Caki2 (cell line): ENCODE measurements at regions not wholly inside any gene's neighbourhood (a gene's known extent, or its start where the extent isn't known, plus 50 kb on each side); places are given as distances from the start of the nearest gene placed in this dataset.
"Not testable (repeated sequence)": the region's sequence is repeated elsewhere in the genome, so short reads cannot be mapped to it uniquely, and the experiment has no call there.

Experiments used
- DNase-seq: peaks from one replicate; pipeline ENCODE4 v3.0.0-alpha.2; 2015; ENCODE audit warnings: low read depth
- in situ Hi-C: cut with HindIII; loops from 2 replicates; pipeline ENCODE4 v1.10.0; 2016; ENCODE audit warnings: low sequenced_read_pairs, low pct_unique_long_range_greater_than_20kb, mixed read lengths

DNA sequence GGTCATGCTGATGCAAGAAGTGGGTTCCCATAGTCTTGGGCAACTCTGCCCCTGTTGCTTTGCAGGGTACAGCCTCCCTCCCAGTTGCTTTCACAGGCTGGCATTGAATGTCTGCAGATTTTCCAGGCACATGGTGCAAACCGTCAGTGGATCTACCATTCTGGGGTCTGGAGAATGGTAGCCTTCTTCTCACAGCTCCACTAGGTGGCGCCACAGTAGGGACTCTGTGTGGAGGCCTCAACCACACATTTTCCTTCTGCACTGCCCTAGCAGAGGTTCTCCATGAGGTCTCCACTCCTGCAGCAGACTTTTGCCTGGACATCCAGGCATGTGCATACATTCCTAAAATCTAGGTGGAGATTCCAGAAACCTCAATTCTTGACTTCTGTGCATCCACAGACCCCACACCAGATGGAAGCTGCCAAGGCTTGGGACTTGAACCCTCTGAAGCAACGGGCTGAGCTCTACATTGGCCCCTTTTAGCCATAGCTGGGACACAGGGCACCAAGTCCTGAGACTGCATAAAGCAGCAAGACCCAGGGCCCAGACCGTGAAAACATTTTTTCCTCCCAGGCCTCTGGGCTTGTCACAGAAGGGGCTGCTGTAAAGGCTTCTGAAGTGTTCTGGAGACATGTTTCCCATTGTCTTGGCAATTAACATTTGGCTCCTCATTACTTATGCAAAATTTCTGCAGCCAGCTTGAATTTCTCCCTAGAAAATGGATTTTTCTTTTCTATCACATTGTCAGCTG, 466.2 kb upstream of the PBX1 start:
- in situ Hi-C loops = no loop called here
- no peak for DNase-seq

GRCh38 chr1:164093543-164093942, 465.4 kb upstream of the PBX1 start:
- DNase-seq = no peak
- in situ Hi-C loops = no loop called here

DNA sequence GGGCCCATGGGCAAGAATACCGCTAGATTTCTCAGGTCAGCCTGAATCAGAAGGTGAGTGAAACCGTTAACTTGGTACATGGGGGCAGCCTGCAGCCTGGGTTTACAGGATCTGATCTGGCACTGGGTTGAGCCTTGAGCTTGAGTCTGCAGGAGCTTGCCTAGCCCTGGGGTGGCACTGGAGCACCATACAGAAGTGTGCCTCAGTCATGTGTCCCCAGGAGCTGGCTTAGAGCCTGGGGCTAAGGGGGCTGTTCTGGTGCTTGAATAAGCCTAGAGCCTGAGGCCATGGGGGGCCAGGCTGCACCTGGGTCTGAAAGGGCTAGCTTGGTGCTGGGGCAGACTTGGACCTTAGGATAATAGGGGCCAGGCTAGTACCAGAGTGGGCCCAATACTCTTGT, 457.2 kb upstream of the PBX1 start:
- in situ Hi-C loops = no loop called here
- no peak for DNase-seq

DNA sequence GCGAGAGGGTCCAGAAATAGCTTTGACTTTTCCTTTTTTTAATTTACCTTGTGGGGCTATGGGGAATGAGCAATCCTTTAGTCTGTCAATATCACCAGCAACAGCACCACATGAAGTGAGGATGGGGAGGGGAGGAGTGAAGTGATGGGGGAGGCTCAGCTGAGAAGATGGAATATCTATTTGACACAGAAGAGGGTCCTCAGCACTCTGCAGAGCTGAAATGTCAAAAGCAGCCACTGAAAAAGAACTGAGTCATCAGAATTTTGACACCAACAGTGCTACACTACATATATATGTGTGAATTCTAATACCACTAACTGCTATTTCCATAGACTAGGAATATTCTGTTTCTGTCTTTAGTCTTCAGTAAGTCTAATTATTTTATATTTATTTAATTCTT, 427.0 kb upstream of the PBX1 start:
- in situ Hi-C loops = no loop called here
- no peak for DNase-seq

GRCh38 chr1:164137273-164137925, 421.6 kb upstream of the PBX1 start:
- no peak for DNase-seq
- in situ Hi-C loops = no loop called here

DNA sequence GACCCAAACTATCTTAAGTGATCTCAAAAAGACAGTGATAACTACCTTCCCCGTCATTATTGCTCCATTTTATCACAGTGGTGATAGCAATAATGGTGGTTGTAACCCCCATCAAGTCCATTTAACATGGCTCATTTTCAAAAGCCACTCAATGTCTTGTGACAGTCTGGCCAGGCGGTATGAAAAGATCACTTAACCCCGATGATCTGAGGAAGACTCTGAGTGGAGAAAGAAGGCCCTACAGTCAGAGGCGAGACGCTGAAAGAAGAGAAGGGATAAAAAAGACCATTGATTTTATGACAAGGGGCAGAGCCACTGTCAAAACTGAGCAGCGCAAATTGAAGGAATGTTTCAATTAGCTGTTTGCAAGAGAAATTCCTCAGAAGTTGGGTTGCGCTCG, 417.2 kb upstream of the PBX1 start:
- no peak for DNase-seq
- in situ Hi-C loops = no loop called here

DNA sequence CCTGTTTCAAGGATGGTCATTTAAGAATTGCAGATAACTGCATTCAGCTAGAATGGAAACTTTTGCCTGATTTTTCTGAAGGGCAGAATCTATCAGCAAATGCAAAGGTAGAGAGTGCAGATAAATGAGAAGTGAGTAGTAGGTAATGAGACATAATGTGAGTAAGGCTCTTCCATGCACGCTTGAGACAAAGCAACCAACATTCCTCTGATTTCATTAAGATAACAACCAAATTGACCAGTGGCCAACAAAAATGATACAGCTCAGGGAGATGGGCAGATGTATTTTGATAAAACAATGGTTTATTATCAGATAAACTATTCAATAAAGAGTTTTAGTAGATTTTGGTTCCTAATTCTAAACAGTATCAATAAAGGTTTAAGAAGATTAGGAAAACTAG, 404.4 kb upstream of the PBX1 start:
- in situ Hi-C loops = no loop called here
- DNase-seq = no peak

GRCh38 chr1:164155347-164155746, 403.6 kb upstream of the PBX1 start:
- no peak for DNase-seq
- in situ Hi-C loops = no loop called here

GRCh38 chr1:164163289-164163849, 395.6 kb upstream of the PBX1 start:
- in situ Hi-C loops = no loop called here
- no peak for DNase-seq

DNA sequence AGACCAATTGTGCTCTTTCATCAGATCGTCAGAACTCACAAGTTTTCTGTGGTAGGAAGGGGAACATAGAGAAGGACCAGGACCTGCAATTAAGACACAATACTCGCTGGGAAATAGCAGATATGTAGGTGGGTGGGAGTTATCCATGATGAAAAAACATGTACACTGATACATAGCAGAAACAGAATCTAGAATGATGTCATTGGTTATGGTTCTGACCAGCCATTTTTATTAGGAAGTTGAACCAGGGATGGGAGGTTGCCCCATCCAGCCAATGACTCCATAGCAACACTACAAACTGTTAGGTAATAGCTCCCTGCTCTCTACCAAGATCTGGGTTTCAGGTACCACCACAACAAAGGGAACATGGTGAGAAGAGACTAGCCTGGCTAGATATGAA, 393.5 kb upstream of the PBX1 start:
- no peak for DNase-seq
- in situ Hi-C loops = no loop called here

DNA sequence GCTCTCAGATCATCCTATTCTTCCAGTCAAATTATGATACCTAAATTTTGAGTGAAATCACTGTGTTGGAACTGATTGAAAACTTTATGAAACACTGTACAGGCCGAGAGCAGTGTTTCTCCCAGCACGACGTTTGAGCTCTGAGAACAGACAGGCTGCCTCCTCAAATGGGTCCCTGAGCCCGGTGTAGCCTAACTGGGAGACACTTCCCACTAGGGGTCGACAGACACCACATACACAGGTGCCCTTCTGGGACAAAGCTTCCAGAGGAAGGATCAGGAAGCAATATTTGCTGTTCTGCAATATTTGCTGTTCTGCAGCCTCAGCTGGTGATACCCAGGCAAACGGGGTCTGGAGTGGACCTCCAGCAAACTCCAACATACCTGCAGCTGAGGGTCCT, 392.5 kb upstream of the PBX1 start:
- in situ Hi-C loops, DNase-seq: not testable (repeated sequence)

GRCh38 chr1:164177118-164177517, 381.9 kb upstream of the PBX1 start:
- in situ Hi-C loops = no loop called here
- no peak for DNase-seq

DNA sequence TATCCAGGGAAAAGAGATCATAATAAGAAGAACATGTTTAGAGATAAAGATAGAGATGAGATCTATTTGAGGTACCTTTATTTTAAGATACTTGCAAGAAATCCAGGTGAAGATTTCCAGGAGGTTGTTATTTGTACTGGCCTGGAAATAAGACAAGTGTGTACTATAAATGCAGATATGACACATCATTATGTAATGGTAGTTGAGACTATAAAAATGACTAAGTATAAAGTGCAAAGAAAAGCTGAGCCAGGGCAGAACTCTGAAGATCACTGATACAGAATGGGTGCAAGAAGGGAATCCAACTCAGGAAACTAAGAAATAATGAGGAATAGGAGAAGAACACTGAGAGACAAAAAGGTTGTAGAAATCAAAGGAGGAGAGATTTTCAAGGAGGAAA, 378.2 kb upstream of the PBX1 start:
- no peak for DNase-seq
- in situ Hi-C loops = no loop called here

GRCh38 chr1:164183854-164184635, 374.9 kb upstream of the PBX1 start:
- no peak for DNase-seq
- in situ Hi-C loops = no loop called here

DNA sequence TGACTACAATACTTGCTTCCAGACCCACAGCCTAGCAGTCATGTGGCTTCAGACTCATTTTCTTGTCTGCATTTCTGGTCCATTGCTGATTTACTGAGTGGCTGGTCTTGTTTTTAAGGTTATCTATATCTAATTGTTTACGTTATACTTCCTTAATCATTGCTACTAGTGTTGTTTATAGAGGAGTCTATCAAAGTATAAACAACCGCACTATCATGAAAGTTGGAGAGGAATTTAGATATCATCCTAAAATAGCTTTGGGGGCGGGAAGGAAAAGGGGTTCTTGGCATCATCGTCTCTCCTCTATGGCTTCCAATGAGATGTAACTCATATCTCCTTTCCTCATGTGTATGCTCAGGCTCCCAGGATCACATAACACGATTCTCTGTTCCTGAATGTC, 372.1 kb upstream of the PBX1 start:
- in situ Hi-C loops = no loop called here
- no peak for DNase-seq

DNA sequence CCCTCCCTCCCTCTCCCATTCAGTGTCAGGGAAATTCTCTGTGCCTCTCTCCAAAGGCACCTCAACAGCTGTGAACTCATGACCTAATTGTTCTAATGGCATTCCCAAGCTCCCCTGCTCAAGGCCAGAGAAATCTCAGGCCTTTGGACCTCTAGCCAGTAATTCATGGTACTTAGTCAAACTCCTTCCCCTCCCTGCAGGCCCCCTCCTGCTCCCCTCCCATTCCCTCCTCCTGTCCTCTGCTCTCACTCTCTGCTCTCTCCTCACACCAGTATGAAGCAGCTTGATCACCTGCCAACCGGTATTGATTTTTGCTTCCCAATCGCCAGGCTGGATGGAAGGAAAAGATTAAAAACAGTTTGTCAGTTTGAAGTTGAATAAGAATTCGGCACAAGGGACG, 370.5 kb upstream of the PBX1 start:
- in situ Hi-C loops = no loop called here
- no peak for DNase-seq

DNA sequence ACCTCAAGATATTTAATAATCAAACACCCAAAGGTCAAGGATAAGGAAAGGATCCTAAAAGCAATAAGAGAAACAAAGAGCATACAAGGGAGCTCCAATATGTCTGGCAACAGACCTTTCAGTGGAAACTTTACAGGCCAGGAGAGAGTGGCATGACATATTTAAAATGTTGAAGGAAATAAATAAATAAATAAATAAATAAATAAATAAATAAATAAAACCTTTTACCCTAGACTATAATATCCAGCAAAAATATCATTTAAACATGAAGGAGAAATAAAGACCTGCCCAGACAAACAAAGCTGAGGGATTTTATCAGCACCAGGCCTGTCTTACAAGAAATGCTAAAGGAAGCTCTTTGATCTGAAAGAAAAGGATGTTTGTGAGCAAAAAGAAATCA, 367.8 kb upstream of the PBX1 start:
- DNase-seq = no peak
- in situ Hi-C loops = no loop called here

DNA sequence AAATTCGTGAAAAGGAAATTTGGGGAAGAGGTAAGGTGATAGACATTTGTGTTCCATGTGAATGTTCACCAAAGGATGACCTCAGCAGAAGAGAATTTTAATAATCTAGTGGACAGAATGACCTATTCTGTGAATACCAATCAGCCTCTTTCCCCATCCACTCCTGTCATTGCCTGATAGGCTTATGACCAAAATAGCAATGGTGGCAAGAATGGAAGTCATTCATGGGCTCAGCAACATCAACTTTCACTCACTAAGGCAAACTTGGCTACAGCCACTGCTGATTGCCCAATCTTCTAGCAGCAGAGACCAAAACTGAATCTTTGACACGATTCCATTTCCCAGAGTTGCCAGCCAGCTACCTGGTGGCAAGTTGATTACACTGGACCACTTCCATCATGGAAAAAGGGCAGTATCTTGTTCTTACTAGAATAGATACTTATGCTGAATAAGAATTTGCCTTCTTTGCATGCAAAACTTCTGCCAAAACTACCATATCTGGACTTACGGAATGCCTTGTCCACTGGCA, 348.7 kb upstream of the PBX1 start:
- in situ Hi-C loops = no loop called here
- DNase-seq = no peak

GRCh38 chr1:164223378-164223777, 335.6 kb upstream of the PBX1 start:
- in situ Hi-C loops = no loop called here
- DNase-seq = no peak
